ENCODE measurements at regions not wholly inside any gene's neighbourhood (a gene's known extent, or its start where the extent isn't known, plus 50 kb on each side); places are given as distances from the start of the nearest gene placed in this dataset.

- TF ChIP-seq TAF1 (IDR thresholded peaks at IDR 0.05; ENCODE audit: low read depth) (no peak), CEBPB (IDR thresholded peaks at IDR 0.05) (no peak), MAX (IDR thresholded peaks at IDR 0.05) (no peak), CREB1 (IDR thresholded peaks at IDR 0.05; ENCODE audit: low read depth) (no peak), USF1 (IDR thresholded peaks at IDR 0.05) (no peak), TCF12 (IDR thresholded peaks at IDR 0.05; ENCODE audit: low read depth) (no peak)
Measured at GRCh38 chr2:48137829-48138228, 176.7 kb upstream of the FOXN2 start.

- TF ChIP-seq TAF1 (IDR thresholded peaks at IDR 0.05; ENCODE audit: low read depth) (no peak), RAD21 (IDR thresholded peaks at IDR 0.05; ENCODE audit: low read depth) (no peak), EP300 (IDR thresholded peaks at IDR 0.05; ENCODE audit: borderline replicate concordance) (no peak), CREB1 (IDR thresholded peaks at IDR 0.05; ENCODE audit: low read depth) (no peak), FOXM1 (IDR thresholded peaks at IDR 0.05; ENCODE audit: borderline replicate concordance, low read depth) (no peak), YY1 (IDR thresholded peaks at IDR 0.05; ENCODE audit: low read depth) (no peak), MAX (IDR thresholded peaks at IDR 0.05) (no peak), TCF12 (IDR thresholded peaks at IDR 0.05; ENCODE audit: low read depth) (no peak), EGR1 (IDR thresholded peaks at IDR 0.05) (no peak), TEAD4 (IDR thresholded peaks at IDR 0.05) (no peak), ZBTB7A (IDR thresholded peaks at IDR 0.05; ENCODE audit: low read depth) (no peak), REST (IDR thresholded peaks at IDR 0.05; ENCODE audit: low read depth) (no peak)
Measured at GRCh38 chr2:48138898-48139297, 175.6 kb upstream of the FOXN2 start.

- TF ChIP-seq REST (IDR thresholded peaks at IDR 0.05; ENCODE audit: low read depth), result no peak
- no peak for TF ChIP-seq EGR1 (IDR thresholded peaks at IDR 0.05)
- TF ChIP-seq YY1 (IDR thresholded peaks at IDR 0.05; ENCODE audit: low read depth), result no peak
- no peak for TF ChIP-seq TAF1 (IDR thresholded peaks at IDR 0.05; ENCODE audit: low read depth)
- no peak for TF ChIP-seq TCF12 (IDR thresholded peaks at IDR 0.05; ENCODE audit: low read depth)
- TF ChIP-seq CREB1 (IDR thresholded peaks at IDR 0.05; ENCODE audit: low read depth), result no peak
- no peak for TF ChIP-seq USF1 (IDR thresholded peaks at IDR 0.05)
- TF ChIP-seq MAX (IDR thresholded peaks at IDR 0.05), result no peak
- no peak for TF ChIP-seq NFIC (IDR thresholded peaks at IDR 0.05)
- no peak for TF ChIP-seq EP300 (IDR thresholded peaks at IDR 0.05; ENCODE audit: borderline replicate concordance)
- no peak for TF ChIP-seq RAD21 (IDR thresholded peaks at IDR 0.05; ENCODE audit: low read depth)
- no peak for TF ChIP-seq FOXM1 (IDR thresholded peaks at IDR 0.05; ENCODE audit: borderline replicate concordance, low read depth)
- no peak for TF ChIP-seq CEBPB (IDR thresholded peaks at IDR 0.05)
- no peak for TF ChIP-seq ZBTB7A (IDR thresholded peaks at IDR 0.05; ENCODE audit: low read depth)
- TF ChIP-seq TEAD4 (IDR thresholded peaks at IDR 0.05), result no peak
Measured at GRCh38 chr2:48140586-48140985, 173.9 kb upstream of the FOXN2 start.

- no peak for TF ChIP-seq USF1 (IDR thresholded peaks at IDR 0.05)
Measured at GRCh38 chr2:48144777-48145176, 169.7 kb upstream of the FOXN2 start.

- TF ChIP-seq ZBTB7A (IDR thresholded peaks at IDR 0.05; ENCODE audit: low read depth), result no peak
- no peak for TF ChIP-seq EGR1 (IDR thresholded peaks at IDR 0.05)
- TF ChIP-seq CREB1 (IDR thresholded peaks at IDR 0.05; ENCODE audit: low read depth), result no peak
- TF ChIP-seq RAD21 (IDR thresholded peaks at IDR 0.05; ENCODE audit: low read depth), result no peak
- TF ChIP-seq USF1 (IDR thresholded peaks at IDR 0.05), result no peak
- TF ChIP-seq FOXM1 (IDR thresholded peaks at IDR 0.05; ENCODE audit: borderline replicate concordance, low read depth), result no peak
- no peak for TF ChIP-seq MAX (IDR thresholded peaks at IDR 0.05)
- TF ChIP-seq YY1 (IDR thresholded peaks at IDR 0.05; ENCODE audit: low read depth), result no peak
- TF ChIP-seq TEAD4 (IDR thresholded peaks at IDR 0.05), result no peak
- no peak for TF ChIP-seq REST (IDR thresholded peaks at IDR 0.05; ENCODE audit: low read depth)
- no peak for TF ChIP-seq NFIC (IDR thresholded peaks at IDR 0.05)
- TF ChIP-seq EP300 (IDR thresholded peaks at IDR 0.05; ENCODE audit: borderline replicate concordance), result no peak
- no peak for TF ChIP-seq TCF12 (IDR thresholded peaks at IDR 0.05; ENCODE audit: low read depth)
- no peak for TF ChIP-seq TAF1 (IDR thresholded peaks at IDR 0.05; ENCODE audit: low read depth)
- TF ChIP-seq CEBPB (IDR thresholded peaks at IDR 0.05), result no peak
Measured at GRCh38 chr2:48145845-48146452, 168.5 kb upstream of the FOXN2 start.
